ENCODE measurements at regions not wholly inside any gene's neighbourhood (a gene's known extent, or its start where the extent isn't known, plus 50 kb on each side); places are given as distances from the start of the nearest gene placed in this dataset.
A peak's percentile ranks its signal among the peaks of the same experiment; 100 is the strongest.

- H3K27ac ChIP-seq (replicated peaks): no peak overlapping the region
- H3K27me3 ChIP-seq (ENCODE audit: insufficient read depth, poor library complexity, severe bottlenecking): no peaks in the 10 kb centered on the region
- DNase-seq (ENCODE audit: low read depth in 1 of 2, low spot score in 1 of 2): no peak
- peak overlapping the region; percentile 67 for H3K4me3 ChIP-seq (replicated peaks; ENCODE audit: insufficient read depth, low read length)
- TF ChIP-seq GABPA (IDR thresholded peaks at IDR 0.05; ENCODE audit: low read depth) (no peak), POLR2AphosphoS5 (IDR thresholded peaks at IDR 0.05; ENCODE audit: low read depth) (no peak), SPI1 (IDR thresholded peaks at IDR 0.05; ENCODE audit: borderline replicate concordance, low read depth) (no peak), REST (IDR thresholded peaks at IDR 0.05; ENCODE audit: insufficient replicate concordance, low read depth) (no peak), CTCF (IDR thresholded peaks at IDR 0.05; ENCODE audit: insufficient read depth, low read length) (no peak)
These were observed 201.3 kb upstream of the FOXN3 start for GRCh38 chr14:89618330-89618708.

- peak overlapping the region; percentile 67 for H3K4me3 ChIP-seq (replicated peaks; ENCODE audit: insufficient read depth, low read length)
- no peak overlapping the region for H3K27ac ChIP-seq (replicated peaks)
- TF ChIP-seq REST (IDR thresholded peaks at IDR 0.05; ENCODE audit: insufficient replicate concordance, low read depth) (no peak), GABPA (IDR thresholded peaks at IDR 0.05; ENCODE audit: low read depth) (no peak), CTCF (IDR thresholded peaks at IDR 0.05; ENCODE audit: insufficient read depth, low read length) (no peak), POLR2AphosphoS5 (IDR thresholded peaks at IDR 0.05; ENCODE audit: low read depth) (no peak), SPI1 (IDR thresholded peaks at IDR 0.05; ENCODE audit: borderline replicate concordance, low read depth) (no peak)
- H3K27me3 ChIP-seq (ENCODE audit: insufficient read depth, poor library complexity, severe bottlenecking): no peaks in the 10 kb centered on the region
- no peak for DNase-seq (ENCODE audit: low read depth in 1 of 2, low spot score in 1 of 2)
These were observed 200.7 kb upstream of the FOXN3 start for GRCh38 chr14:89617481-89618329.

- Histone ChIP-seq H3K27ac (replicated peaks) (no peak overlapping the region), H3K27me3 (ENCODE audit: insufficient read depth, poor library complexity, severe bottlenecking) (no peaks in the 10 kb centered on the region), H3K4me3 (replicated peaks; ENCODE audit: insufficient read depth, low read length) (no peak overlapping the region)
- DNase-seq (ENCODE audit: low read depth in 1 of 2, low spot score in 1 of 2): no peak
- TF ChIP-seq REST (IDR thresholded peaks at IDR 0.05; ENCODE audit: insufficient replicate concordance, low read depth) (no peak), GABPA (IDR thresholded peaks at IDR 0.05; ENCODE audit: low read depth) (no peak), SPI1 (IDR thresholded peaks at IDR 0.05; ENCODE audit: borderline replicate concordance, low read depth) (no peak), CTCF (IDR thresholded peaks at IDR 0.05; ENCODE audit: insufficient read depth, low read length) (no peak), POLR2AphosphoS5 (IDR thresholded peaks at IDR 0.05; ENCODE audit: low read depth) (no peak)
These were observed 199.9 kb upstream of the FOXN3 start for GRCh38 chr14:89616852-89617341.
